ENCODE measurements at regions not wholly inside any gene's neighbourhood (a gene's known extent, or its start where the extent isn't known, plus 50 kb on each side); places are given as distances from the start of the nearest gene placed in this dataset.

DNA sequence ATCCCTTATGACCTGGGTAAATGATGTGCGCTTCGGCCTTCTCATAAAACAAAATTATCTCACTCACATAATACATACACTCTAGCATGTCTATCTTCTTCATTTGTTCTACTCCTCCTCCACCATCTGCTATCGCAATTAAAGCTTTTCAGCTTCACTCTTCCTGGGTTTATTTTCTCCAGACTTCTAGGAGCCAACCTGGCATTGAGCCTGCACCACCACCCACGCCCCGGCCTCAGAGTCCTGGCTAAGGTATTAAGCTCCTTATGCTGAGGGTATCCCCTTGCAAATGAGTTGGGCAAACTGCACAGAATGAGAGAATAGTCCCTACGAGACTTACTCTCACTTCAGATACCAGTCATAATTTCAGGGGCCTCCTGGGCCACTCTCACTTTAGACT, 236.1 kb upstream of the CDH12 start:
- ChIA-PET CTCF (no interaction called here), POLR2A (no interaction called here)
- no peak overlapping the region for H3K9ac ChIP-seq (replicated peaks; ENCODE audit: extremely low read depth, insufficient read depth, low read length)
- H3K79me2 ChIP-seq (ENCODE audit: control insufficient read depth, insufficient read depth, low read length), result no peaks in the 10 kb centered on the region
- no peak overlapping the region for H2AFZ ChIP-seq (ENCODE audit: low read depth, low read length)
- H3K36me3 ChIP-seq (ENCODE audit: control insufficient read depth in 2 of 2, extremely low read depth in 1 of 2, insufficient read depth in 2 of 2, low read length in 2 of 2), result no peaks in the 10 kb centered on the region
- dilution Hi-C loops (cut with MboI; ENCODE audit: extremely low pct_ligation_motif_present, low sequenced_read_pairs) (no loop called here), intact Hi-C loops (cut with micrococcal nuclease) (no loop called here)
- FAIRE-seq (no peak), DNase-seq (ENCODE audit: low read depth, low spot score) (no peak)
- no peak overlapping the region for H3K4me3 ChIP-seq (replicated peaks in 1 of 3; ENCODE audit: insufficient read depth in 1 of 3, low read depth in 1 of 3, low read length in 3 of 3)
- TF ChIP-seq GATA2 (IDR thresholded peaks at IDR 0.05; ENCODE audit: insufficient read depth, insufficient read length, low read depth, low read length) (no peak), FOS (IDR thresholded peaks at IDR 0.05; ENCODE audit: borderline replicate concordance, insufficient read depth, low read length) (no peak), MAX (IDR thresholded peaks at IDR 0.05; ENCODE audit: insufficient read depth, insufficient read length) (no peak), MYC (IDR thresholded peaks at IDR 0.05; ENCODE audit: low read depth, low read length) (no peak), POLR2AphosphoS5 (IDR thresholded peaks at IDR 0.05; ENCODE audit: insufficient read depth, low read depth, low read length) (no peak), JUN (IDR thresholded peaks at IDR 0.05; ENCODE audit: borderline replicate concordance, insufficient read depth, insufficient read length, low read depth) (no peak), POLR2A (IDR thresholded peaks at IDR 0.05; ENCODE audit: low read depth, low read length) (no peak), EZH2 (IDR thresholded peaks at IDR 0.05; ENCODE audit: borderline replicate concordance, low read depth, low read length, severe bottlenecking) (no peak)
- TF ChIP-seq, protein P1, sequence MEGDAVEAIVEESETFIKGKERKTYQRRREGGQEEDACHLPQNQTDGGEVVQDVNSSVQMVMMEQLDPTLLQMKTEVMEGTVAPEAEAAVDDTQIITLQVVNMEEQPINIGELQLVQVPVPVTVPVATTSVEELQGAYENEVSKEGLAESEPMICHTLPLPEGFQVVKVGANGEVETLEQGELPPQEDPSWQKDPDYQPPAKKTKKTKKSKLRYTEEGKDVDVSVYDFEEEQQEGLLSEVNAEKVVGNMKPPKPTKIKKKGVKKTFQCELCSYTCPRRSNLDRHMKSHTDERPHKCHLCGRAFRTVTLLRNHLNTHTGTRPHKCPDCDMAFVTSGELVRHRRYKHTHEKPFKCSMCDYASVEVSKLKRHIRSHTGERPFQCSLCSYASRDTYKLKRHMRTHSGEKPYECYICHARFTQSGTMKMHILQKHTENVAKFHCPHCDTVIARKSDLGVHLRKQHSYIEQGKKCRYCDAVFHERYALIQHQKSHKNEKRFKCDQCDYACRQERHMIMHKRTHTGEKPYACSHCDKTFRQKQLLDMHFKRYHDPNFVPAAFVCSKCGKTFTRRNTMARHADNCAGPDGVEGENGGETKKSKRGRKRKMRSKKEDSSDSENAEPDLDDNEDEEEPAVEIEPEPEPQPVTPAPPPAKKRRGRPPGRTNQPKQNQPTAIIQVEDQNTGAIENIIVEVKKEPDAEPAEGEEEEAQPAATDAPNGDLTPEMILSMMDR (IDR thresholded peaks at IDR 0.05; ENCODE audit: extremely low read depth in 1 of 2, insufficient read depth in 1 of 2, low read depth in 1 of 2, low read length in 2 of 2), result no peak
- H3K9me1 ChIP-seq (replicated peaks; ENCODE audit: control insufficient read depth, extremely low read depth, insufficient read depth, low read length), result no peaks in the 10 kb centered on the region
- H3K27me3 ChIP-seq (ENCODE audit: control insufficient read depth in 2 of 2, insufficient read depth in 2 of 2, low read length in 2 of 2), result no peaks in the 10 kb centered on the region
- peaks cover 3% of the 10 kb centered on the region for H3K9me3 ChIP-seq (replicated peaks; ENCODE audit: control insufficient read depth, insufficient read depth, low read length)
- BruUV-seq (replicated peaks), result no TSS peak
- no peaks in the 10 kb centered on the region for H3K4me1 ChIP-seq (ENCODE audit: control insufficient read depth, extremely low read depth, insufficient read depth, low read length)
- no peaks in the 10 kb centered on the region for H4K20me1 ChIP-seq (replicated peaks; ENCODE audit: control insufficient read depth, extremely low read depth, insufficient read depth, low read length)
- H3K4me2 ChIP-seq (ENCODE audit: insufficient read depth, low read length), result no peak overlapping the region
- H3K27ac ChIP-seq (ENCODE audit: insufficient read depth, low read depth, low read length), result no peak overlapping the region
